Smooth muscle cell (in vitro differentiated cells): ENCODE measurements at regions not wholly inside any gene's neighbourhood (a gene's known extent, or its start where the extent isn't known, plus 50 kb on each side); places are given as distances from the start of the nearest gene placed in this dataset.

Experiments used
- DNase-seq: peaks from one replicate; lab custom pipeline; 2025; ENCODE audit not compliant: unreplicated experiment; lab: John Stamatoyannopoulos, UW
- H2AFZ ChIP-seq: fragments of 200-600 bp; sonication (generic); 2 replicates; pipeline ENCODE4 v1.6.0; 2016; ENCODE audit warnings: antibody characterized with exemption, low read depth, mild to moderate bottlenecking
- H3F3A ChIP-seq: fragments of 200-600 bp; sonication (generic); 2 replicates; pipeline ENCODE4 v1.6.0; 2017; ENCODE audit warnings: antibody characterized with exemption, low read depth
- H3K27ac ChIP-seq: fragments of 200-600 bp; sonication (generic); 2 replicates; pipeline ENCODE4 v1.5.1; 2016; ENCODE audit warnings: low read depth, mild to moderate bottlenecking
- H3K27me3 ChIP-seq: fragments of 200-600 bp; sonication (generic); 2 replicates; pipeline ENCODE4 v1.6.1; 2016; ENCODE audit warnings: low read depth, mild to moderate bottlenecking
- H3K36me3 ChIP-seq: fragments of 200-600 bp; sonication (generic); 2 replicates; pipeline ENCODE4 v1.5.1; 2016; ENCODE audit warnings: low read depth
- H3K4me1 ChIP-seq: fragments of 200-600 bp; sonication (generic); 2 replicates; pipeline ENCODE4 v1.5.1; 2016; ENCODE audit warnings: low read depth
- H3K4me2 ChIP-seq: fragments of 200-600 bp; sonication (generic); 2 replicates; pipeline ENCODE4 v1.6.0; 2016; ENCODE audit warnings: mild to moderate bottlenecking
- H3K4me3 ChIP-seq: fragments of 200-600 bp; sonication (generic); 2 replicates; pipeline ENCODE4 v1.5.1; 2016; ENCODE audit warnings: mild to moderate bottlenecking
- H3K79me2 ChIP-seq: fragments of 200-600 bp; sonication (generic); 2 replicates; pipeline ENCODE4 v1.6.0; 2016; ENCODE audit warnings: low read depth, mild to moderate bottlenecking
- H3K9ac ChIP-seq: fragments of 200-600 bp; sonication (generic); 2 replicates; pipeline ENCODE4 v1.6.0; 2016; ENCODE audit warnings: low read depth
- H3K9me3 ChIP-seq: fragments of 200-600 bp; sonication (generic); replicated peaks from 2 replicates; pipeline ENCODE4 v1.5.1; 2016; ENCODE audit warnings: low read depth
- H4K20me1 ChIP-seq: fragments of 200-600 bp; sonication (generic); 2 replicates; pipeline ENCODE4 v1.6.0; 2016; ENCODE audit warnings: low read depth
- WGBS: methylation state at CpG from one replicate; pipeline ENCODE4 v1.1.7; 2016; ENCODE audit warnings: low lambda C conversion rate; 5-methylcytosine and 5-hydroxymethylcytosine counted together
- TF ChIP-seq, protein P1 (sequence below): fragments of 200-600 bp; sonication (generic); IDR thresholded peaks from 2 replicates; pipeline ENCODE4 v1.5.1; 2017; ENCODE audit warnings: borderline replicate concordance, mild to moderate bottlenecking, antibody characterized with exemption; ENCODE audit not compliant: insufficient read depth, poor library complexity, severe bottlenecking

- Histone ChIP-seq H3F3A (peaks cover 5% of the 10 kb centered on the region), H3K27me3 (no peaks in the 10 kb centered on the region), H3K4me2 (no peak overlapping the region), H3K79me2 (no peaks in the 10 kb centered on the region), H4K20me1 (no peaks in the 10 kb centered on the region), H3K9ac (no peak overlapping the region), H3K4me3 (no peak overlapping the region), H3K4me1 (peaks cover 10% of the 10 kb centered on the region), H2AFZ (no peak overlapping the region), H3K9me3 (no peaks in the 10 kb centered on the region), H3K27ac (no peak overlapping the region), H3K36me3 (no peaks in the 10 kb centered on the region)
- TF ChIP-seq, protein P1, sequence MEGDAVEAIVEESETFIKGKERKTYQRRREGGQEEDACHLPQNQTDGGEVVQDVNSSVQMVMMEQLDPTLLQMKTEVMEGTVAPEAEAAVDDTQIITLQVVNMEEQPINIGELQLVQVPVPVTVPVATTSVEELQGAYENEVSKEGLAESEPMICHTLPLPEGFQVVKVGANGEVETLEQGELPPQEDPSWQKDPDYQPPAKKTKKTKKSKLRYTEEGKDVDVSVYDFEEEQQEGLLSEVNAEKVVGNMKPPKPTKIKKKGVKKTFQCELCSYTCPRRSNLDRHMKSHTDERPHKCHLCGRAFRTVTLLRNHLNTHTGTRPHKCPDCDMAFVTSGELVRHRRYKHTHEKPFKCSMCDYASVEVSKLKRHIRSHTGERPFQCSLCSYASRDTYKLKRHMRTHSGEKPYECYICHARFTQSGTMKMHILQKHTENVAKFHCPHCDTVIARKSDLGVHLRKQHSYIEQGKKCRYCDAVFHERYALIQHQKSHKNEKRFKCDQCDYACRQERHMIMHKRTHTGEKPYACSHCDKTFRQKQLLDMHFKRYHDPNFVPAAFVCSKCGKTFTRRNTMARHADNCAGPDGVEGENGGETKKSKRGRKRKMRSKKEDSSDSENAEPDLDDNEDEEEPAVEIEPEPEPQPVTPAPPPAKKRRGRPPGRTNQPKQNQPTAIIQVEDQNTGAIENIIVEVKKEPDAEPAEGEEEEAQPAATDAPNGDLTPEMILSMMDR, result no peak
- no peak for DNase-seq
- 82% methylated on average over 2 of the region's 2 CpGs for WGBS
Measured at GRCh38 chr4:38194047-38194602, 233.9 kb downstream of the PTTG2 start.

- 78% methylated on average over 3 of the region's 3 CpGs for WGBS
- no peaks in the 10 kb centered on the region for H3K27me3 ChIP-seq
- H3K27ac ChIP-seq, result no peak overlapping the region
- no peak for DNase-seq
- no peaks in the 10 kb centered on the region for H4K20me1 ChIP-seq
- H3K4me2 ChIP-seq, result no peak overlapping the region
- H3K9me3 ChIP-seq, result no peaks in the 10 kb centered on the region
- no peaks in the 10 kb centered on the region for H3K79me2 ChIP-seq
- H3F3A ChIP-seq, result peaks cover 5% of the 10 kb centered on the region
- H2AFZ ChIP-seq, result no peak overlapping the region
- H3K9ac ChIP-seq, result no peak overlapping the region
- TF ChIP-seq, protein P1, result no peak
- no peaks in the 10 kb centered on the region for H3K36me3 ChIP-seq
- peaks cover 8% of the 10 kb centered on the region for H3K4me1 ChIP-seq
- no peak overlapping the region for H3K4me3 ChIP-seq
Measured at GRCh38 chr4:38195486-38195885, 235.3 kb downstream of the PTTG2 start.

- Histone ChIP-seq H3F3A (peaks cover 4% of the 10 kb centered on the region), H3K9me3 (no peaks in the 10 kb centered on the region), H3K4me1 (peaks cover 3% of the 10 kb centered on the region), H3K79me2 (no peaks in the 10 kb centered on the region), H3K4me3 (no peak overlapping the region), H3K9ac (no peak overlapping the region), H2AFZ (no peak overlapping the region), H3K4me2 (no peak overlapping the region), H3K27ac (no peak overlapping the region), H4K20me1 (no peaks in the 10 kb centered on the region), H3K36me3 (no peaks in the 10 kb centered on the region), H3K27me3 (no peaks in the 10 kb centered on the region)
- DNase-seq, result no peak
- TF ChIP-seq, protein P1, result no peak
- WGBS, result 89% methylated on average over 6 of the region's 6 CpGs
Measured at GRCh38 chr4:38195911-38196310, 235.7 kb downstream of the PTTG2 start.

DNA sequence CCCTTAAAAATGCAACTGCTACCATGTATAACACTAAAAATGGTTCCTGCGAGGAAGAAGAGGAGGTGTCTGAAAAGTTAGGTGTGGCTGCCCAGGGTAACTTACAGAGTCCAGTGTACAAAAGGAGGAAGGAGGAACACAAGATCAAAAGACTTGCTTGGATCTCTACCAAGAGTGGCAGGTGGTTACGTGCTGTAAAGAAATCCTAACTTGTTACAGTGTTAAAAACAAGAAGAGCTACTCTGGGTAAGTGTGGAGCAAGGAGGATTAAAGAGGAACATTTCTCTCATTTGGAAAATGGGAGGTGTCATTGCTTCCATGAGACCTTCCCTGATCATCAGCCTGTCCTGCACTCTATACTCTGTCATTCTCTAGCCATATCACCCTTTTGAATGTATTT is 242.0 kb downstream of the PTTG2 start:
- WGBS, result 91% methylated on average over 2 of the region's 2 CpGs
- no peaks in the 10 kb centered on the region for H3K27me3 ChIP-seq

More for the DNA sequence above, 242.0 kb downstream of the PTTG2 start:
- H3K79me2 ChIP-seq, result no peaks in the 10 kb centered on the region
- no peak overlapping the region for H3K27ac ChIP-seq
- H2AFZ ChIP-seq, result no peak overlapping the region
- H3K4me1 ChIP-seq, result no peaks in the 10 kb centered on the region
- DNase-seq, result no peak
- H3K4me3 ChIP-seq, result no peak overlapping the region
- H3K9ac ChIP-seq, result no peak overlapping the region
- H3F3A ChIP-seq, result no peaks in the 10 kb centered on the region
- H4K20me1 ChIP-seq, result no peaks in the 10 kb centered on the region
- H3K36me3 ChIP-seq, result no peaks in the 10 kb centered on the region
- H3K9me3 ChIP-seq, result no peaks in the 10 kb centered on the region
- TF ChIP-seq, protein P1, result no peak
- H3K4me2 ChIP-seq, result no peak overlapping the region
